ENCODE measurements at regions not wholly inside any gene's neighbourhood (a gene's known extent, or its start where the extent isn't known, plus 50 kb on each side); places are given as distances from the start of the nearest gene placed in this dataset.

GRCh38 chr18:35912332-35912731, 60.1 kb upstream of the RMP24 start:
- peaks cover 16% of the 10 kb centered on the region for H3K27me3 Mint-ChIP-seq
- H3K9me3 Mint-ChIP-seq = no peaks in the 10 kb centered on the region
- no peaks in the 10 kb centered on the region for H3K4me1 Mint-ChIP-seq (ENCODE audit: low read depth)
- no peaks in the 10 kb centered on the region for H3K36me3 Mint-ChIP-seq (ENCODE audit: low read depth)
- Histone ChIP-seq H3K36me3 (ENCODE audit: insufficient read depth, low read length) (no peaks in the 10 kb centered on the region), H3K27ac (ENCODE audit: low read depth in 1 of 2, low read length in 2 of 2) (no peak overlapping the region), H3K4me1 (ENCODE audit: insufficient read depth, low read length) (no peaks in the 10 kb centered on the region), H3K9me3 (ENCODE audit: control insufficient read depth in 1 of 2, insufficient read depth in 1 of 2, low read length in 2 of 2) (no peaks in the 10 kb centered on the region), H3K4me3 (ENCODE audit: low read length) (no peak overlapping the region), H3K27me3 (ENCODE audit: control insufficient read depth in 1 of 2, insufficient read depth in 2 of 2, low read length in 2 of 2) (no peaks in the 10 kb centered on the region)
- TF ChIP-seq CTCF (IDR thresholded peaks at IDR 0.05) = no peak
- H3K27ac Mint-ChIP-seq = no peak overlapping the region
- intact Hi-C loops (cut with DNase I, micrococcal nuclease) = no loop called here
- ChIA-PET CTCF (no interaction called here), POLR2A (no interaction called here)
- DNase-seq (no peak), ATAC-seq (ENCODE audit: poor library complexity) (no peak)
- no peak overlapping the region for H3K4me3 Mint-ChIP-seq

GRCh38 chr18:35915056-35915455, 57.4 kb upstream of the RMP24 start:
- CTCF ChIA-PET = no interaction called here
- intact Hi-C loops (cut with DNase I, micrococcal nuclease) = no loop called here
- POLR2A ChIA-PET = interaction anchor here (1.1 kb wide), 1 partner anchor 33 kb away, joined by 3 read pairs; no protein-coding TSS in a partner anchor

GRCh38 chr18:35917043-35917442, 55.4 kb upstream of the RMP24 start:
- DNase-seq = no peak
- no peak overlapping the region for H3K4me3 ChIP-seq (ENCODE audit: low read length)
- ChIA-PET POLR2A (no interaction called here), CTCF (no interaction called here)
- Mint-ChIP-seq H3K36me3 (ENCODE audit: low read depth) (no peaks in the 10 kb centered on the region), H3K9me3 (no peaks in the 10 kb centered on the region), H3K4me3 (no peak overlapping the region), H3K27ac (no peak overlapping the region), H3K27me3 (peaks cover 16% of the 10 kb centered on the region), H3K4me1 (ENCODE audit: low read depth) (no peaks in the 10 kb centered on the region)
- intact Hi-C loops (cut with DNase I, micrococcal nuclease) = no loop called here
- no peak for ATAC-seq (ENCODE audit: poor library complexity)
- H3K9me3 ChIP-seq (ENCODE audit: control insufficient read depth in 1 of 2, insufficient read depth in 1 of 2, low read length in 2 of 2) = no peaks in the 10 kb centered on the region
- H3K4me1 ChIP-seq (ENCODE audit: insufficient read depth, low read length) = no peaks in the 10 kb centered on the region
- no peak overlapping the region for H3K27ac ChIP-seq (ENCODE audit: low read depth in 1 of 2, low read length in 2 of 2)
- no peak for TF ChIP-seq CTCF (IDR thresholded peaks at IDR 0.05)
- H3K27me3 ChIP-seq (ENCODE audit: control insufficient read depth in 1 of 2, insufficient read depth in 2 of 2, low read length in 2 of 2) = peaks cover 0 to 4% of the 10 kb centered on the region in 2 experiments
- no peaks in the 10 kb centered on the region for H3K36me3 ChIP-seq (ENCODE audit: insufficient read depth, low read length)

More at GRCh38 chr18:35915056-35915455, 57.4 kb upstream of the RMP24 start:
- TF ChIP-seq CTCF (IDR thresholded peaks at IDR 0.05) = no peak
- peaks cover 16% of the 10 kb centered on the region for H3K27me3 Mint-ChIP-seq
- H3K9me3 Mint-ChIP-seq = no peaks in the 10 kb centered on the region
- no peak overlapping the region for H3K4me3 Mint-ChIP-seq
- Histone ChIP-seq H3K4me1 (ENCODE audit: insufficient read depth, low read length) (no peaks in the 10 kb centered on the region), H3K4me3 (ENCODE audit: low read length) (no peak overlapping the region), H3K36me3 (ENCODE audit: insufficient read depth, low read length) (no peaks in the 10 kb centered on the region), H3K9me3 (ENCODE audit: control insufficient read depth in 1 of 2, insufficient read depth in 1 of 2, low read length in 2 of 2) (no peaks in the 10 kb centered on the region), H3K27ac (ENCODE audit: low read depth in 1 of 2, low read length in 2 of 2) (no peak overlapping the region), H3K27me3 (ENCODE audit: control insufficient read depth in 1 of 2, insufficient read depth in 2 of 2, low read length in 2 of 2) (peaks cover 0 to 4% of the 10 kb centered on the region in 2 experiments)
- H3K4me1 Mint-ChIP-seq (ENCODE audit: low read depth) = no peaks in the 10 kb centered on the region
- H3K27ac Mint-ChIP-seq = no peak overlapping the region
- no peaks in the 10 kb centered on the region for H3K36me3 Mint-ChIP-seq (ENCODE audit: low read depth)
- DNase-seq = no peak
- ATAC-seq (ENCODE audit: poor library complexity) = no peak

Data from CD4-positive, alpha-beta T cell (primary cell).